Lower leg skin (tissue), 4 donors: ENCODE measurements at regions not wholly inside any gene's neighbourhood (a gene's known extent, or its start where the extent isn't known, plus 50 kb on each side); places are given as distances from the start of the nearest gene placed in this dataset.
"Not testable (repeated sequence)": the region's sequence is repeated elsewhere in the genome, so short reads cannot be mapped to it uniquely, and the experiment has no call there.

Experiments used
- DNase-seq, 2 donors: peaks; one replicate each; pipeline ENCODE4 v3.0.0-alpha.2; 2019; ENCODE audit warnings: low spot score in 2 of 2
- H3K4me3 ChIP-seq: fragments of 200-600 bp; sonication (generic); 2 replicates; pipeline ENCODE4 v1.5.1; 2017; ENCODE audit warnings: mild to moderate bottlenecking, low read depth; ENCODE audit not compliant: poor library complexity, severe bottlenecking
- POLR2A ChIP-seq, 2 donors: fragments of 450-650 bp; IDR thresholded peaks; one replicate each; pipeline ENCODE4 v1.6.1; 2016 to 2017; ENCODE audit warnings: antibody characterized with exemption in 2 of 2, mild to moderate bottlenecking in 1 of 2, moderate library complexity in 1 of 2
- WGBS, 2 donors: methylation state at CpG; one replicate each; pipeline ENCODE4 v1.1.5; 2018; 5-methylcytosine and 5-hydroxymethylcytosine counted together
- intact Hi-C: fragments of 100-400 bp; cut with DNase I; formaldehyde crosslinking; loops from one replicate; pipeline ENCODE4 v1.15.0; 2023; ENCODE audit warnings: low total_unique reads
- TF ChIP-seq, protein P1 (sequence below), 3 donors: fragments of 450-650 bp; IDR thresholded peaks; one replicate each; pipeline ENCODE4 v1.5.1; 2016; ENCODE audit warnings: antibody characterized with exemption in 3 of 3, mild to moderate bottlenecking in 3 of 3, moderate library complexity in 2 of 3

DNA sequence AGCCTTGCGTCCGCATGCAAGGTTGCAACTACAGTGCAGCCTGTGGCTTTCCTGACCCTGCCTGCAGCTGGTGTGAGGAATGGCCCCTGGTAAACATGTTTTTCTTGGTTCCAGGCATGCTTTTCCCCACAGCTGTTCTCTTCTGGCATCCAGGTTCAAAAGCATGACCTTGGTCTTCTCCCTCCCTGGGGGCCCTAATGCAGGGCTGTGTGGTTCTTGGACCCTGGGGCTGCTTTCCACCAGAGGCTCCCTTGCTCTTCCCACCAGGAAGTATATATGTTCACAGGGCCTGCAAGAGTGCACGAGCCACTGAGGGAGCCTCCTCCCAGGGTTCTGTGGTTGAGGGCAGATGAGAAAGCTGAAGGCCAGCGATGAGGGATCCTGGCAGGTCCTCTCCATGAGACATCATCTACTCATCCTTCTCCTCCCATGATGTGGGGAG is 125.9 kb downstream of the BCL2L11 start:
- DNase-seq = no peak
- 83 to 92% methylated on average over 4 of the region's 4 CpGs for WGBS, 2 donors
- H3K4me3 ChIP-seq = no peak overlapping the region
- intact Hi-C loops = no loop called here
- TF ChIP-seq, protein P1, sequence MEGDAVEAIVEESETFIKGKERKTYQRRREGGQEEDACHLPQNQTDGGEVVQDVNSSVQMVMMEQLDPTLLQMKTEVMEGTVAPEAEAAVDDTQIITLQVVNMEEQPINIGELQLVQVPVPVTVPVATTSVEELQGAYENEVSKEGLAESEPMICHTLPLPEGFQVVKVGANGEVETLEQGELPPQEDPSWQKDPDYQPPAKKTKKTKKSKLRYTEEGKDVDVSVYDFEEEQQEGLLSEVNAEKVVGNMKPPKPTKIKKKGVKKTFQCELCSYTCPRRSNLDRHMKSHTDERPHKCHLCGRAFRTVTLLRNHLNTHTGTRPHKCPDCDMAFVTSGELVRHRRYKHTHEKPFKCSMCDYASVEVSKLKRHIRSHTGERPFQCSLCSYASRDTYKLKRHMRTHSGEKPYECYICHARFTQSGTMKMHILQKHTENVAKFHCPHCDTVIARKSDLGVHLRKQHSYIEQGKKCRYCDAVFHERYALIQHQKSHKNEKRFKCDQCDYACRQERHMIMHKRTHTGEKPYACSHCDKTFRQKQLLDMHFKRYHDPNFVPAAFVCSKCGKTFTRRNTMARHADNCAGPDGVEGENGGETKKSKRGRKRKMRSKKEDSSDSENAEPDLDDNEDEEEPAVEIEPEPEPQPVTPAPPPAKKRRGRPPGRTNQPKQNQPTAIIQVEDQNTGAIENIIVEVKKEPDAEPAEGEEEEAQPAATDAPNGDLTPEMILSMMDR (IDR thresholded peaks at IDR 0.05) = no peak
- TF ChIP-seq POLR2A (IDR thresholded peaks at IDR 0.05) = no peak

GRCh38 chr2:111247491-111247890 is 126.8 kb downstream of the BCL2L11 start:
- H3K4me3 ChIP-seq = no peak overlapping the region
- TF ChIP-seq, protein P1 (IDR thresholded peaks at IDR 0.05) = no peak
- TF ChIP-seq POLR2A (IDR thresholded peaks at IDR 0.05) = no peak
- no peak for DNase-seq
- 99 to 100% methylated on average over 2 of the region's 2 CpGs for WGBS, 2 donors
- intact Hi-C loops = no loop called here

GRCh38 chr2:111249806-111250205 is 129.1 kb downstream of the BCL2L11 start:
- no peak for DNase-seq
- no peak overlapping the region for H3K4me3 ChIP-seq
- TF ChIP-seq, protein P1 (IDR thresholded peaks at IDR 0.05) = no peak
- no peak for TF ChIP-seq POLR2A (IDR thresholded peaks at IDR 0.05)
- intact Hi-C loops = no loop called here

GRCh38 chr2:111250448-111251030 is 129.8 kb downstream of the BCL2L11 start:
- 59 to 68% methylated on average over 1 of the region's 1 CpG for WGBS, 2 donors
- H3K4me3 ChIP-seq = no peak overlapping the region
- TF ChIP-seq, protein P1 (IDR thresholded peaks at IDR 0.05) = no peak
- no peak for TF ChIP-seq POLR2A (IDR thresholded peaks at IDR 0.05)
- intact Hi-C loops = no loop called here
- no peak for DNase-seq

GRCh38 chr2:111251711-111252110 is 131.0 kb downstream of the BCL2L11 start:
- TF ChIP-seq POLR2A (IDR thresholded peaks at IDR 0.05) = no peak
- TF ChIP-seq, protein P1 (IDR thresholded peaks at IDR 0.05) = no peak
- intact Hi-C loops = no loop called here
- WGBS, 2 donors = 70 to 85% methylated on average over 3 of the region's 3 CpGs
- no peak overlapping the region for H3K4me3 ChIP-seq
- no peak for DNase-seq

- DNase-seq = no peak
- no peak for TF ChIP-seq POLR2A (IDR thresholded peaks at IDR 0.05)
- TF ChIP-seq, protein P1 (IDR thresholded peaks at IDR 0.05) = no peak
- intact Hi-C loops = no loop called here
- no peak overlapping the region for H3K4me3 ChIP-seq
Measured at GRCh38 chr2:111252436-111252835, 131.7 kb downstream of the BCL2L11 start.

GRCh38 chr2:111254916-111255315 is 134.2 kb downstream of the BCL2L11 start:
- intact Hi-C loops, DNase-seq, H3K4me3 ChIP-seq: not testable (repeated sequence)
- 92 to 94% methylated on average over 5 of the region's 6 CpGs for WGBS, 2 donors

DNA sequence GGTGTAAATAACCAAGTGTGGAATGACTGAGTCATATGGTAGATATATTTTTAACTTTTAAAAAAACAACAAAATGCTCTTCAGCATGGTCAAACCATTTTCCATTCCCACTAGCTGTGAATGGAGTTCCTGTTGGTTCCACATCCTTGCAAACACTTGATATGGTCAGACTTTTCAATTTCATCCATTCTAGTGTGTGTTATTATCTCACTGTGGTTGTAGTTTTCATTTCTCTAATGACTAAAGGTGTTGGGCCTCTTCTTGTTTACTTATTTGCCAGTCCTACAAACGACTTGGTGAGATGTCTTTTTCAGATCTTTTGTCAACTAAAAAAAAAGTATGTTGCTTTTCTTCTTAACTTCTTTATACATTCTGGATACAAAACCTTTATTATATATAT is 135.9 kb downstream of the BCL2L11 start:
- intact Hi-C loops, DNase-seq, H3K4me3 ChIP-seq: not testable (repeated sequence)
- 67% methylated on average over 1 of the region's 1 CpG; no CpG with 5 or more reads in 1 of the 2 donors for WGBS, 2 donors

DNA sequence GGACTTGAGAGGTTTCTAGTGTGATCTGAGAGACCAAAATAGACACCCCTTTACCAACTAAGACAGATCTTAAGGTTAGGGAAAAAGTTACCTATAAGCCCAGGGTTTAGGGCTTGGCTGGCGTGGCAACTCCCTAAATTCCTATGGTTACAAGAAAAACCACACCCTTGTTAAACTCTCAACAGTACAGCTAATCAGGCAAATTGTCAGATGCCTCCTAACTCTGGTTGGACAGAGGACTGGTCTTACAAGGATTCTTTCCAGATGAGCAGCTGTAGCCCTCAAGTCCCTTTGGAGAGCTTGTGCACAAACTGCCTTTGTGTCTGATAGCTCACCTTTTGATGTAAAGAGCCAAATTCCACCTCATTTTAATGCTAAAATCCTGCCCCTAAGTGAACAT is 136.9 kb downstream of the BCL2L11 start:
- intact Hi-C loops, H3K4me3 ChIP-seq, DNase-seq: not testable (repeated sequence)
- no CpG with 5 or more reads among the region's 1 CpG for WGBS, 2 donors
